ENCODE measurements at regions not wholly inside any gene's neighbourhood (a gene's known extent, or its start where the extent isn't known, plus 50 kb on each side); places are given as distances from the start of the nearest gene placed in this dataset.
A peak's percentile ranks its signal among the peaks of the same experiment; 100 is the strongest.
"Not testable (repeated sequence)": the region's sequence is repeated elsewhere in the genome, so short reads cannot be mapped to it uniquely, and the experiment has no call there.

GRCh38 chr4:188429965-188430364 is 290.7 kb downstream of the TRIML1 start:
- DNase-seq = no peak
- no peaks in the 10 kb centered on the region for H3K27me3 ChIP-seq (ENCODE audit: control insufficient read depth, insufficient read depth, low read length)
- H3K36me3 ChIP-seq (ENCODE audit: control insufficient read depth, insufficient read depth, low read length) = no peaks in the 10 kb centered on the region
- WGBS (ENCODE audit: insufficient coverage) = no CpG with 5 or more reads among the region's 5 CpGs
- H3K9me3 ChIP-seq (replicated peaks; ENCODE audit: control insufficient read depth, low read depth, low read length) = no peaks in the 10 kb centered on the region
- H3K27ac ChIP-seq (ENCODE audit: low read length) = no peak overlapping the region
- H3K4me1 ChIP-seq (ENCODE audit: control insufficient read depth, insufficient read depth, low read length) = no peaks in the 10 kb centered on the region
- H3K4me3 ChIP-seq (ENCODE audit: low read length) = no peak overlapping the region

- Histone ChIP-seq H3K4me1 (ENCODE audit: control insufficient read depth, insufficient read depth, low read length) (no peaks in the 10 kb centered on the region), H3K36me3 (ENCODE audit: control insufficient read depth, insufficient read depth, low read length) (no peaks in the 10 kb centered on the region), H3K9me3 (replicated peaks; ENCODE audit: control insufficient read depth, low read depth, low read length) (no peaks in the 10 kb centered on the region), H3K4me3 (ENCODE audit: low read length) (no peak overlapping the region), H3K27me3 (ENCODE audit: control insufficient read depth, insufficient read depth, low read length) (no peaks in the 10 kb centered on the region), H3K27ac (ENCODE audit: low read length) (no peak overlapping the region)
- DNase-seq = no peak
- 40% methylated on average over 1 of the region's 2 CpGs for WGBS (ENCODE audit: insufficient coverage)
These were observed 291.1 kb downstream of the TRIML1 start for GRCh38 chr4:188430384-188430783.

GRCh38 chr4:188432328-188432727 is 293.1 kb downstream of the TRIML1 start:
- Histone ChIP-seq H3K27ac (ENCODE audit: low read length) (no peak overlapping the region), H3K27me3 (ENCODE audit: control insufficient read depth, insufficient read depth, low read length) (no peaks in the 10 kb centered on the region), H3K36me3 (ENCODE audit: control insufficient read depth, insufficient read depth, low read length) (no peaks in the 10 kb centered on the region), H3K9me3 (replicated peaks; ENCODE audit: control insufficient read depth, low read depth, low read length) (no peaks in the 10 kb centered on the region), H3K4me3 (ENCODE audit: low read length) (no peak overlapping the region), H3K4me1 (ENCODE audit: control insufficient read depth, insufficient read depth, low read length) (peaks cover 2% of the 10 kb centered on the region)
- DNase-seq = no peak
- WGBS (ENCODE audit: insufficient coverage) = 84% methylated on average over 6 of the region's 7 CpGs

GRCh38 chr4:188433741-188434315 is 294.6 kb downstream of the TRIML1 start:
- Histone ChIP-seq H3K27ac (ENCODE audit: low read length) (no peak overlapping the region), H3K4me3 (ENCODE audit: low read length) (no peak overlapping the region), H3K36me3 (ENCODE audit: control insufficient read depth, insufficient read depth, low read length) (no peaks in the 10 kb centered on the region), H3K4me1 (ENCODE audit: control insufficient read depth, insufficient read depth, low read length) (peaks cover 2% of the 10 kb centered on the region), H3K27me3 (ENCODE audit: control insufficient read depth, insufficient read depth, low read length) (no peaks in the 10 kb centered on the region), H3K9me3 (replicated peaks; ENCODE audit: control insufficient read depth, low read depth, low read length) (no peaks in the 10 kb centered on the region)
- 92% methylated on average over 2 of the region's 4 CpGs for WGBS (ENCODE audit: insufficient coverage)
- no peak for DNase-seq

- Histone ChIP-seq H3K4me1 (ENCODE audit: control insufficient read depth, insufficient read depth, low read length) (peaks cover 3% of the 10 kb centered on the region), H3K36me3 (ENCODE audit: control insufficient read depth, insufficient read depth, low read length) (no peaks in the 10 kb centered on the region), H3K27me3 (ENCODE audit: control insufficient read depth, insufficient read depth, low read length) (no peaks in the 10 kb centered on the region), H3K27ac (ENCODE audit: low read length) (no peak overlapping the region), H3K9me3 (replicated peaks; ENCODE audit: control insufficient read depth, low read depth, low read length) (no peaks in the 10 kb centered on the region), H3K4me3 (ENCODE audit: low read length) (no peak overlapping the region)
- DNase-seq = no peak
- WGBS (ENCODE audit: insufficient coverage) = 73% methylated on average over 5 of the region's 6 CpGs
These were observed 295.4 kb downstream of the TRIML1 start for GRCh38 chr4:188434643-188435042.

- Histone ChIP-seq H3K27me3 (ENCODE audit: control insufficient read depth, insufficient read depth, low read length) (no peaks in the 10 kb centered on the region), H3K9me3 (replicated peaks; ENCODE audit: control insufficient read depth, low read depth, low read length) (no peaks in the 10 kb centered on the region), H3K4me1 (ENCODE audit: control insufficient read depth, insufficient read depth, low read length) (peaks cover 9% of the 10 kb centered on the region), H3K27ac (ENCODE audit: low read length) (no peak overlapping the region), H3K4me3 (ENCODE audit: low read length) (no peak overlapping the region), H3K36me3 (ENCODE audit: control insufficient read depth, insufficient read depth, low read length) (no peaks in the 10 kb centered on the region)
- no peak for DNase-seq
- 47% methylated on average over 2 of the region's 4 CpGs for WGBS (ENCODE audit: insufficient coverage)
These were observed 296.1 kb downstream of the TRIML1 start for GRCh38 chr4:188435381-188435780.

GRCh38 chr4:188437535-188437934 is 298.3 kb downstream of the TRIML1 start:
- Histone ChIP-seq H3K4me3 (ENCODE audit: low read length) (no peak overlapping the region), H3K9me3 (replicated peaks; ENCODE audit: control insufficient read depth, low read depth, low read length) (no peaks in the 10 kb centered on the region), H3K27ac (ENCODE audit: low read length) (no peak overlapping the region), H3K4me1 (ENCODE audit: control insufficient read depth, insufficient read depth, low read length) (peaks cover 9% of the 10 kb centered on the region), H3K27me3 (ENCODE audit: control insufficient read depth, insufficient read depth, low read length) (no peaks in the 10 kb centered on the region), H3K36me3 (ENCODE audit: control insufficient read depth, insufficient read depth, low read length) (no peaks in the 10 kb centered on the region)
- DNase-seq = no peak
- no CpG with 5 or more reads among the region's 5 CpGs for WGBS (ENCODE audit: insufficient coverage)

- not testable (repeated sequence) for H3K4me3 ChIP-seq (ENCODE audit: low read length); DNase-seq; H3K4me1 ChIP-seq (ENCODE audit: control insufficient read depth, insufficient read depth, low read length); H3K27me3 ChIP-seq (ENCODE audit: control insufficient read depth, insufficient read depth, low read length); H3K9me3 ChIP-seq (replicated peaks; ENCODE audit: control insufficient read depth, low read depth, low read length); H3K27ac ChIP-seq (ENCODE audit: low read length); H3K36me3 ChIP-seq (ENCODE audit: control insufficient read depth, insufficient read depth, low read length)
- WGBS (ENCODE audit: insufficient coverage) = 100% methylated on average over 2 of the region's 5 CpGs
These were observed 299.2 kb downstream of the TRIML1 start for GRCh38 chr4:188438391-188438824.

- 16% methylated on average over 3 of the region's 6 CpGs for WGBS (ENCODE audit: insufficient coverage)
- peaks cover 9% of the 10 kb centered on the region for H3K4me1 ChIP-seq (ENCODE audit: control insufficient read depth, insufficient read depth, low read length)
- no peaks in the 10 kb centered on the region for H3K36me3 ChIP-seq (ENCODE audit: control insufficient read depth, insufficient read depth, low read length)
- H3K4me3 ChIP-seq (ENCODE audit: low read length) = no peak overlapping the region
- H3K27me3 ChIP-seq (ENCODE audit: control insufficient read depth, insufficient read depth, low read length) = no peaks in the 10 kb centered on the region
- no peaks in the 10 kb centered on the region for H3K9me3 ChIP-seq (replicated peaks; ENCODE audit: control insufficient read depth, low read depth, low read length)
- peak; percentile 81 for DNase-seq
- H3K27ac ChIP-seq (ENCODE audit: low read length) = peak overlapping the region; percentile 38
These were observed 300.5 kb downstream of the TRIML1 start for GRCh38 chr4:188439641-188440311.

- DNase-seq = no peak
- no peaks in the 10 kb centered on the region for H3K27me3 ChIP-seq (ENCODE audit: control insufficient read depth, insufficient read depth, low read length)
- peaks cover 7% of the 10 kb centered on the region for H3K4me1 ChIP-seq (ENCODE audit: control insufficient read depth, insufficient read depth, low read length)
- no peak overlapping the region for H3K4me3 ChIP-seq (ENCODE audit: low read length)
- H3K27ac ChIP-seq (ENCODE audit: low read length) = no peak overlapping the region
- no peaks in the 10 kb centered on the region for H3K36me3 ChIP-seq (ENCODE audit: control insufficient read depth, insufficient read depth, low read length)
- 100% methylated on average over 2 of the region's 4 CpGs for WGBS (ENCODE audit: insufficient coverage)
- no peaks in the 10 kb centered on the region for H3K9me3 ChIP-seq (replicated peaks; ENCODE audit: control insufficient read depth, low read depth, low read length)
These were observed 305.3 kb downstream of the TRIML1 start for GRCh38 chr4:188444500-188444899.
